Limb (tissue), 2 donors: ENCODE measurements at regions not wholly inside any gene's neighbourhood (a gene's known extent, or its start where the extent isn't known, plus 50 kb on each side); places are given as distances from the start of the nearest gene placed in this dataset.
"Not testable (repeated sequence)": the region's sequence is repeated elsewhere in the genome, so short reads cannot be mapped to it uniquely, and the experiment has no call there.

Experiments
- DNase-seq, 2 donors: peaks; one replicate each; pipeline ENCODE4 v3.0.0-alpha.2; 2016; ENCODE audit errors: extremely low spot score in 2 of 2

- DNase-seq: no peak
Observed at GRCh38 chr14:71625891-71626701, 306.1 kb upstream of the RGS6 start.

GRCh38 chr14:71628433-71628832 is 303.8 kb upstream of the RGS6 start:
- no peak for DNase-seq

GRCh38 chr14:71629250-71629649 is 303.0 kb upstream of the RGS6 start:
- DNase-seq: no peak

GRCh38 chr14:71629765-71630492 is 302.3 kb upstream of the RGS6 start:
- no peak for DNase-seq

- DNase-seq: not testable (repeated sequence)
Observed at GRCh38 chr14:71631030-71631429, 301.2 kb upstream of the RGS6 start.

- no peak for DNase-seq
Observed at GRCh38 chr14:71632440-71632946, 299.7 kb upstream of the RGS6 start.

GRCh38 chr14:71636076-71636475 is 296.2 kb upstream of the RGS6 start:
- DNase-seq: no peak

- DNase-seq: no peak
Observed at GRCh38 chr14:71636820-71637471, 295.3 kb upstream of the RGS6 start.

- DNase-seq: no peak
Observed at GRCh38 chr14:71638523-71639196, 293.6 kb upstream of the RGS6 start.

GRCh38 chr14:71642715-71643114 is 289.5 kb upstream of the RGS6 start:
- DNase-seq: no peak

GRCh38 chr14:71645656-71646055 is 286.6 kb upstream of the RGS6 start:
- no peak for DNase-seq

GRCh38 chr14:71646518-71646917 is 285.7 kb upstream of the RGS6 start:
- no peak for DNase-seq

- DNase-seq: no peak
Observed at GRCh38 chr14:71647086-71647784, 285.0 kb upstream of the RGS6 start.

GRCh38 chr14:71648725-71649124 is 283.5 kb upstream of the RGS6 start:
- DNase-seq: no peak

GRCh38 chr14:71650187-71650755 is 282.0 kb upstream of the RGS6 start:
- DNase-seq: no peak

GRCh38 chr14:71651228-71651627 is 281.0 kb upstream of the RGS6 start:
- peak; percentile 38 to 84 for DNase-seq

- DNase-seq: no peak
Observed at GRCh38 chr14:71652368-71652767, 279.9 kb upstream of the RGS6 start.

- DNase-seq: no peak
Observed at GRCh38 chr14:71654810-71655209, 277.4 kb upstream of the RGS6 start.

GRCh38 chr14:71658261-71658860 is 273.9 kb upstream of the RGS6 start:
- DNase-seq: no peak

GRCh38 chr14:71659159-71659558 is 273.1 kb upstream of the RGS6 start:
- DNase-seq: no peak
